ENCODE measurements at regions not wholly inside any gene's neighbourhood (a gene's known extent, or its start where the extent isn't known, plus 50 kb on each side); places are given as distances from the start of the nearest gene placed in this dataset.

DNA sequence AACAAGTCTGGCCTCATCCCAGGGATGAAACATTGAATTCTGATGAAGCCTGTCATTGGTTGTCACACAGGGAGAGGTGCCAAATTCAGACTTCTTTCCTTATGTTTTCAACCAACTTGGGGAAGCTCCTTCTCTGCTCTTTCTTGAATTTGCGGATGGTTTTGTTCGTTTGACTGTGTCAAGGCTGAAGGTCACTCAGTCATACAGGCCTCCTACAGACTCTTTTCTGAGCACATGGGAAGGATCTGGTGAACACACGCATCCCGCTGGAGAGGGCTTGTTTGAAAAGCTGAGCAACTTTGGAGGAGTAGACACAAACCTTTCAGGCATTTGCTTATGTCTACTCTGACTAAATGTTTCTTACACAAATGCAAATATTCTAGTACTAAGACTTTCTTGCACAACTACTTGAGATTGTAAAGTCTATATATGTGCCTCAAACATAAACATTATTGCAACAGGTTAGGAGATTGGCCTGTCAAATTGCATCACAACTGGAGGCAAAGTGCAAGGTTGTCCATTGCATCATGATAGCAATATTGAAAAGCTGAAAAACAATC is 151.5 kb upstream of the NR3C1 start:
- no peak for DNase-seq

DNA sequence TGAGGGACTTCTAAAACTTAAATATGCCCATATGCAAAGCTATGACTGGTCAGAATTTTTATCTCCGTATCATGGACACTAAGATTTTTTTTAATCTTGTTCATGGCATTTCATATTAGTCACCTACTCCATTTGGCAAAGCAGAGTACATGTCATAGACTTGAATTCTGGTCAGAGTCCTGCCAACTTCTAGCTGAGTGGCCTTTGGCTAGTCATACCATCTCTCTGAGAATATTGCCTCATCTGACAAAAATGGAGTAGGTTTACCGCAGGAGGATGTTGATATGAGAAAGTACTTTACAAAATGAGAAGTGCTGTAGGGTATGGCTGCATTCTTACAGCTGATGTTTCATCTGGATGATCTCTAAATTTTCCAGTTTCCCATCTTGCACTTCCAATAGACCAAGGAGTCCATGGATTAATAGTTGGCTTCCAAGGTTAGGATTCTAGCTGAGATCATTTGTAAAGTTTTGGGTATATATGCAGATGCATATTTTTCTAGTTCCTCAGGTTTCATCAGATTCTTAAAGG is 150.8 kb upstream of the NR3C1 start:
- DNase-seq, result no peak

DNA sequence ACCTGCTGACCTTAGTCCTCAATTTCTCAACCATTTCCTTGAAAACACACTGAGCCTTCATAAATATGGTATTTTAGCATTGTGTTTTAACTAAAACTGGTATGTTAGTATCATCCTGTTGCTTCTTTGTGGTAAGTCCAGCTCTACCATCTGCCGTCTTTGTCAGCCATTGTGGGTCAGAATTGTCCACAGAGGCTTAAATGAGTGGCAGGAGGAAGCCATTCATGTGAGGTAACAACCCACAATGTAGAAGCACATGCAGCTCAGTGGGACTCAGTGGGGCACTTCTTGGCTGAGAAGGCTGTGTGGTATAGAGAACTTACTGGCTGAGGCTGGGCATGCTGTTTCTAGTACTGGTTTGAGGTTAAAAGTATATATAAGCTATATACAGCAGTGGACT is 149.2 kb upstream of the NR3C1 start:
- DNase-seq, result no peak

DNA sequence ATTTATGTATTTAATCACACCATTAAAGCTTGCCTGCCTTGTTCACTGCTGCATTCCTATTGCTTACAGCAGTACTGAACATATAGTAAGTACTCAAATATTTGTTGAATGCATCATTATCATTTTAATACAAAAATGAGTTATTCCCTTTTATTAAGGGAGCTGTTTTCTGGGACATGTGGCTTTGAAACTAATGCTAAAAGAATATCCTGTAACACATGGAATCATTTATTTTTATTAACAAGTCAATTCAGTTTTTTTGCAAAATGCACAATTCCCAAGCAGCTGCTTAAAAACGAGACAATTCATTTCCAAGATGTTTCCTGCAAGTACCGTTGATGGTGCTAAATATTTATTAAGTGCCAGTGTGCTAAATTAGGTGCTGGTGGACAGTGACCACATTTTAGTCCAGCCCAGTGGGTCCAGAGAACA is 148.3 kb upstream of the NR3C1 start:
- no peak for DNase-seq

DNA sequence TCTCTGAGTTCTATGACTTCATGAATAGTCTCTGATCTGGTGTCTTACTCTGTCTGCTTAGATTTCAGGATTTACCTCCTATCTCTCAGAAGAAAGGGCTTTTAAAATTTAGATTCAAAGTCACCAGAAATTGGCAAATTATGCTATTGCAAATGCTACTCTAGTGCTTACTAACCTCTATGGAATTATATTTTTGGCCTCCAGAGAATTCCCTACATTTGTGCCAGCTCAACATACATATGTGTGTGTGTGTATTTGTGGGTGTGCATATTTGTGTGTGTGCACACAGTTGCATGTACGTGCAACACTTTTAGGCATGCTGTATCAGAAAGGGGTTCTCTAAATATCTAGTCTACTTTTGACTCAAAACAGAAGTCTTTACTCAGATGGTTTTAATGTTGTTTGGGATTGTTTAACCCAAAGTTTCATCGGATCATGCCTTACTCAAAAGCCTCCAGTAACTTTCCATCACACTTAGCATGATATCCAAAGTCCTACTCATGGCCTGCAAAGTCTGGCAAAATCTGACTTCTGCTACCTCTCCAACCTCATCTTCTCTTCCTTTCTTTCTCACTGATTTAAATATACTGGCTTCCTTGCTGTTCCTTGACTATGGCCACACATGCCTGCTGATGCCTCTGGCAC is 147.6 kb upstream of the NR3C1 start:
- DNase-seq, result no peak

DNA sequence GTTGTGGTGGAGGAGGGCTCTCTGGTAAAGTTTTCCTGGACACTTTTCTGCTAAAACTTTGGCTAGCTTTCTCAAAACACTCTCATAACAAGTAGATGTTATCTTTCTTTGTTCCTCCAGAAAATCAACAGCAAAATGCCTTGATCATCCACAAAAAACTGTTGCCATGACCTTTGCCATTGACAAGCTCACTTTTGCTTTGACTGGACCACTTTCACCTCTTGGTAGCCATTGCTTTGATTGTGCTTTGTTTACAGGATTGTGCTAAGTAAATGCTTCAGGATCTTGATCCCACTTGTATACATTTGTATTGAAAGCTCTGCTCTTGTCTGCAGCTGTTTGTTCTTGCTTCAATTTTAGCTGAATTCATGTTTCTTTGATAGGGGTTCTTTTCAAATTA is 143.9 kb upstream of the NR3C1 start:
- no peak for DNase-seq

DNA sequence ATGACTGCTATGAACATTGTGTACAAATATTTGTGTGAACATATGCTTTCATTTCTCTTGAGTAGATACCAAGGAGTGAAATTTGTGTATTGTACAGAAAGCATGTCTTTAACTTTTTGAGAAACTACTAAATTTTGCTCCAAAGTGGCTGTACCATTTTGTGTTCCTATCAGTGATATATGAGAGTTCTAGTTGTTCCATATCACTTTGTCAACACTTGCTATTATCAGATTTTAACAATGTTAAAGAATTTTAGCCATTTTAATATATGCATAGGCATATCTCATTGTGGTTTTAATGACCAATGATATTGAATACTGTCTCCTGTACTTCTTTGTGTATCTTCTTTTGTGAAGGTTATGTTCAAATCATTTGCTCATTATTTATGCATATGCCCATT is 142.9 kb upstream of the NR3C1 start:
- no peak for DNase-seq

DNA sequence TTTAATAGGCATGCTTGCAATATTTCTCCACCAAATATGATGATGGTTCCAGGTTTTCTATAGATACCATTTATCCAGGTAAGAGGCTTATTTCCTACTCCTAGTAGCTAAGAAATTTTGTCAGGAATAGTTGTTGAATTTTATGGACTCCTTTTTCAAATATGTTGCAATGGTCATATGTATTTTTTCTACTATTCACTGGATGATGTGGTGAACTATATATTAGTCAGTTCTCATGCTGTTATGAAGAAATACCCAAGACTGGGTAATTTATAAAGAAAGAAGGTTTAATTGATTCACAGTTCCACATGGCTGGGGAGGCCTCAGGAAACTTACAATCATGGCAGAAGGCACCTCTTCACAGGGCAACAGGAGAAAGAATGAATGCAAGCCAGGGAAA is 141.1 kb upstream of the NR3C1 start:
- no peak for DNase-seq

DNA sequence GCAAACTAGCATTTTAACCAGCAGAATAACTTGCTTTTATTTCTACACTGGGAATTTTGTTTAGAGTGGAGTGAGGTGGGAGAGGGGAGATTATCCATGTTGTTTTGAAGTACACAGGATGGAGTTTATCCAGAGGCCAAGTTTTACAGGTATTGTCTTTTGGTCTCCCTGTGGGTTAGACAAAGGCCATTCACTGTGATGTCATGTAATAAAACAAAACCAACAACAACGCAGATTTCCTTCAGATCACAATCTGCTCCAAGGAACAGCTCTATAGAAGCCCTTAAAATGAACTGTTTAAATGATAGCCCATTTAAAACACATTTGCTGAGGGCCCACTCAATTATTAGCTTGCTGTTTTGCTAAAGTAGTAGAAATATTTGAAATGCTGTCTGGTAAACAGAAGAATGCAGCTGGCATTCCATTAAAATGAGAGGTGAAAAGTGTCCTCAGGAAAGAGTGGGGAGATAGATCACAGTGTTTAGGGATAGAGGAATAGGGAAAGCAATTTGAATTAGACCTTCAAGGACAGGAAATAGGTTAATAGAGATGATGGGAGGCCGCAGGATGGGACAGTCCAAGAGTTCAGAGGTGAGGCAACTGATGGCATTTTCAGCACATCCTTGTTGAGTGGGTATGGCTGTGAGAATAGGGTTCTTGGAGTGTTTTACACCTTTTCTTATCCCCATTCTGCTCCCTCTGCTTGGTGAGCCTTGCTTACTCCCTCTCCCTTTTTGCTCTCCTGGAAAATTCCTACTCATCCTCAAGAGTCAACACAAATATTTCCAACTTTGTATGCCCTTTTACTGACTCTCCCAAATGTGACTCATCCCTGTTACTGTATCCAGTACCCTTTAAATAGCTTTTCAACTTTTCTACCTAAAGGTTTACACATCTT is 140.1 kb upstream of the NR3C1 start:
- no peak for DNase-seq

DNA sequence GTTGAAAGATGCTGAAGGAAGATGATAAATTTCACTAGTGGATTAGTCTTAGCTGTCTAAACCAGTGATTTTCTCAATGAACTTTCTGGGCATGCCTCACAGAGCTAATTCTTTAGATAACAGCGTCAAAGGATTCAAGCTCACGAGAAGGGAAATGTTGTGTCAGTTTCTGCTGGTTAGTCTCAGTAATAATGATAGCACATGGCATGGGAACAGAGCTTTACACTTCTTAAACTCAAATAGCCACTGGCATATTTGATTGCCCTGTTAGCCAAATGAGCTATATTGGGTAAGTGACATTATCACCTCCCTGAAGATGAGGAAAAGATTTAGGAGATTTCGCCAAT is 139.3 kb upstream of the NR3C1 start:
- DNase-seq, result no peak

DNA sequence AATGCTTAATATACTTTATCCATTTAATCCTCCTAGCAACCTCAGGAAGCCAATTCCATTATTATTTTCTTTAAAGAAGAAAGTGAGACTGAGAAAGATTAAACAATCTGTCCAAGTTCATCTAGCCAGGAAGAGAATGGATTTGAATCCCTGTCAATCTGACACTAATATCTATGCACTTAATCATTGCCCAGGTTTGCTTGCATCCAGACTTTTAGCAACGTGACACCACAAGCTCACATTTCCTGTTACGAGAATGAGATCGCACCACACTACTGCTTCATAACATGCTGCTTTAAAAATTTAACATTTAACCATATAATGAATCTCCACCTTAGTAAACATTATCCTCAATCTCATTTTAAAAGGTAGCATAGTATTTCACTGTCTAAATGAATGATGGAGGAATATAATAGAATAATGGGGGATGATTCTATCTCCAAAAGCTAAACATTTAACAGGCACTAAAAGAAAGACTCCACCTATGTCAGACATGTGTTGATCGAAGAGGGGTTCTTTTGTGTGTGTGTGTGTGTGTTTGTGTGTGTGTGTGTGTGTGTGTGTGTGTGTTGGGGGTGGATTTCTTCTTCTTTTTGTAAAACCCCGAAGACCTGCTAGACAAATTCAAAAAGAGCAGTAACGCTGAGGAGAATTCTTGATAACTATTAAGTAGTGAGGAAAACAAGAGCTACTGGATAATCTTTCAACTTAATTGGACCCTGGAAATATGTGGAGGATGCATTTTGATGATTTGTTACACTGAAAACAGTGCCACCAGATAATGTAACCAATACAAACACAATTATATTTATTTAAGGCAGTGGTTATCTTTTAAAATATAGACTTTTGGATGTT is 138.7 kb upstream of the NR3C1 start:
- DNase-seq, result no peak

DNA sequence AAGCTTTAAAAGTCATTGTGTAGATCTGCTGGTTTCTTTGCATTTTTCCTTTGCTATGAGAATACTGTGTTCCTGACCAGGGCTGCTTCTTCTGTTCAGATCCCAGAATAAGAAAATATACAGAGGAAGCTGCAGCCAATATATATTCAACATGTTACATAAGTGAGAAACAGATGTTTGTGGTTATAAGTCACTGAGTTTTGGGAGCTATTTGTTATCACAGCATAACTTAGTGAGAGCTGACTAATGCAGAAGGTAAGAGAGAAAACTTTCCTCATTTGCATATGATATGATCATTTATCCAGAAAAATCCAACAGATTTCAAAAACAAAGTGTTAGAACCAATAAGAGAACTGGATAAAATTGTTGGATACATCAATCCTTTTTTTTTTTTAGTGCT is 136.3 kb upstream of the NR3C1 start:
- no peak for DNase-seq

DNA sequence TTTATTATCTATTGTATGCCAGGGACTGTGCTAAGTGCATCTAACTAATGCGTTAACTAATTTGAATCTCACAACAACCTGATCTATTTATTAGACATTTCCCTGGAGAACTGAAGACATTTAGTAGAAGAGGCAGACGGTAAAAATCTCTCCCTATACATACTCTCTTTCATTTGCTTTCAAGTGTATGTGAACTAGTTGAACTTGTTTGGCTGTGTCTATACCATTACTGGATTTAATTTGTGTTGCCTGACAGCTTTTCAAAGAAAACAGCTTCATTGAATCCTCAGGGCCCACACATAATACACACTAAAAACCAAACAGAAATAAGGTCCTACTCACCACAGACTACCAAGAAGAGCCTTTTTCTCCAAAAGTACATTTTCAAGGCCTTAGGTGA is 133.6 kb upstream of the NR3C1 start:
- no peak for DNase-seq

DNA sequence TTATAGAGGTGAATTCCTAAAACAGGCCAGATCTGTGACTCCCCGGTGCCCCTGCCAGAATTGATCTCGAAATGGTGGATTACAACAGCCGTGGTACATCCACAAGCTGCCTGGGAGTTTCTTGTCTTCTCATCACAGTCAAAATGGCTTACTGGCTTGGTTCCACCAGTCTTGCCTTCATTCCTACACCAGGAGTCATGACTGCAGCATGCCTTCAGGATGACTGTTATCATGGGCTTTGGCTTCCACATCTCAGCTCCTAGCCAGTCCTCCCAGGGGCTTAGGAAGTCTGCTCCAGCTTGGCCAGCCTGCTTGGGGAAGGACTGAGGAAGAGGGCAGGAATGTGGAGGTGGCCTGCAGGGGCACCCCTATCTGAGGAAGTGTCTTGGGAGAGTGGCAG is 132.9 kb upstream of the NR3C1 start:
- no peak for DNase-seq

DNA sequence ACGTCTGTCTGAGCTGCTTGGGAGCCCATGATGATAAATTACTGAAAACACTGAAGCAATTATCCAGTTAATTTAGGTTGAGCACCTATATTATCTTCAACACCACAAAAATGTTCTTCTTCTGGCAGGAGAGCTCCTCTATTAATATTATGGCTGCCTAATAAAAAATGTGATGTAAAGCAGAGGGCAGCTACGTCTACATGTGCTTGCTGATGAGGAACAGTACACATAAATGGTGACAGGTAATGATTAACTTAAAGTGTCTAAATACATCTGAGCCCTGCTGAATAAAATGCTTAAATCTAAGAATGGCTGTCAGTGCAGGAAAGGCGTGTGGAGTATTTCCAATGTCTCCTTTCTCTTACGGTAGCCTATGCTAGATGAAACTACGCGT is 131.3 kb upstream of the NR3C1 start:
- DNase-seq, result no peak

DNA sequence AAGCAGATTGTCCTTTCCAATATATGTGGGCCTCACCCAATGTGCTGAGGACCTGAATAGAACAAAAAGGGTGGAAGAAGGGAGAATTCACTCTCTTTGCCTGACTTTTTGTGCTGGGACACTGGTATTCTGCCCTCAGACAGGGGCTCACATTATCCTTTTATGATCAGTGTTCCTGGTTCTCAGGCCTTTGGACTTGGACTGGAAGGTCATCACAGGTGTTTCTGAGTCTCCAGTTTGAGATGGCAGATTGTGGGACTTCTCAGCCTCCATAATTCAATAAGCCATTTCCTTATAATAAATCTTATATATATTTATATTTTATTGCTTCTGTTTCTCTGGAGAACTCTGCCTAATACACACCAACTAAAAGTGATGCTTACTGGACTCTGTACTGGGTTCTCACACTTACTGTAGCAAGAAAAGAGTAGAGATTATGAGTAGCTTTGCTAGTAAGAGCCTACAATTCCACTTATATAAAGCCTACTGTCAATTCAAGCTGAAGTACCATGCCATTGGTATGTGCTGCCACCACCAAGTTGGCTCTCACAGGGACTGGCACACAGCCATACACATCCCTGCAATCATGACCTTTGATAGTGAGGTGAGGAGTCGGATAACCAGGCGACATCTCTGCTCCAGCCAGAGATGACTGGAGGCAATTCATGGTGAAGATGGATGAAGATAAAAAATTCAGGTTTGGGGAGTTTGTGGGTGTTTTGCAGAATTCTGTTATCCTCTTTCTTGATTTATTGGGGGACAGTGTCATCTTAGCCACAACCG is 130.7 kb upstream of the NR3C1 start:
- DNase-seq, result no peak

DNA sequence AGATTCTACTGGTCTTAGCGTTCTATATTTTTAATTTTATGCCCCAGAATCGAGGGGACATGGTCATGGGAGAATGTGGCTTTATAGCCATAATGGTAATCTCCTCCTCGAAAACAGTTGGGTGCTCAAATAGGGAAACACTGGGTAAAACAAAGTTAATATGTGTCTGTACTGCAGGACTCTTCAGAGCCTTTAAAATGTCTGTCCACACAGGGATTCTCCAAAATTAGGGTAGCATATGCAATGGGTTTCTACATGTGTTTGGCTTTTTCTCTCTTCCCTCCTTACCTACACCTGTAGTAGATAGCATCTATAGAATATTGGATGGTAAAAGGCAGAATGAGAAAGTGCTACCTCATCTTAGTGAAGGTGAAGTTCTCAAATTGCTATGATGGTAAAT is 130.0 kb upstream of the NR3C1 start:
- DNase-seq, result no peak

DNA sequence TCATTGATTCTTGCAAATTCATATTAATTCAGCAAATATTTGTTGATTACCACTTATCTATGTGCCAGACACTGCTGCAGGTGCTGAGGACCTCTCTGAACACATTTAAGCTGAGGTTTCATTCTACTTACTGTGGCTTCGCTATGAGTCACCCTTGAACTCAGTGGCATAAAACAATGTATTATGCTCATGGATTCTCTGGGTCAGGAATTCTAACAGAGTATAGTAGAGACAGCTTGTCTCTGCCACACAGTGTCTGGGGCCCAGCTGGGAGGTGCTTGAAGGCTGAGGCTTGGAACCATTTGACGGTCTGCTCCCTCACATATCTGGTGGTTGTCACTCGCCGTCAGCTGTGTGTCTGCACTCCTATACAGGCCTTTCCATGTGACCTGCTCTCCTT is 124.3 kb upstream of the NR3C1 start:
- no peak for DNase-seq

DNA sequence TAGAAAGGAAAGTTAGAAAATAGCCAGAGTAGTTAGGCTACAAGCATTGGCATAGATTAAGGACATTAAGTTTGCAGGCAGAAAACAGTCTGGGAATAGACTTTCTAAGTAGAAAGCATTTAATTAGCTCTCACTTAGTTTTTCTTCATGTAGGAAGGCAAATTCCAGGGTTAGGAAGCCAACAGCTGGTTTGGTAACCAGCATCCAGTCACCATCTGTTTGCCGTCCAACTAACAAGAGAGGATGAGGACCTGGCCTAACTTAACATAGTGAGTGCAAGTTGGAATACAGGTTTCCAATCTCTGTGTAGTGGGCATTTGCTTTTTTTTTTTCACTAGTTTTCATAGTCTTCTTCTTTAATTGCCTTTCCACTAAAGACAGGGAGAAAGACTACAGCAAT is 121.7 kb upstream of the NR3C1 start:
- no peak for DNase-seq

DNA sequence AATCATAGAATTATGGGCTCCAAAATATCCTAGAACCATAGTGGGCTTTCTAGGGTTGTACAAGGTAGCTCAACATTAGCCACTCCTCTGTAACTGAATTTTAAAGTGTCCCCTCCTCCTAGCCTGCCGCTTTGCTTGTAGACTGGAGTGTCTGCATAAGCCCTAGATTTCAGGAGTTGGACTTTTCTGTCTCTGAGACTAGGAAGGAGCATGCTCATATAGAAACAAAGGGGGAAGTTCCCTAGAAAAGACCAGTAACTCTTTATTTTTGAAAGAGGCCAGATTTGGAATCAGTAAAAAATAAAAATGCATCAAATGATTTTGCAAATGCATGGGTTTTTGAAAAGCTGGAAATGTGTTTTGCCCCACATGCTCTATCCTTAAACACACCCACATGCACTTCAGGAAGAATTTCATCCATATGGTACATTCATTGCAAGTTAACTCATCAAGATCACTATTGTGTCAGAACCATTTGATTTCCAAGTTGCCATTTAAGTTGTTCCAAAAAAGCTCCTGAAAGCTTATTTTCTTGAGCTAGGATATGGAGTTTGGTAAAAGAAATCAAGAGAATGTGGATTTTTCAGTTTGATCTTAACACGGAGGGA is 121.0 kb upstream of the NR3C1 start:
- DNase-seq, result no peak

DNA sequence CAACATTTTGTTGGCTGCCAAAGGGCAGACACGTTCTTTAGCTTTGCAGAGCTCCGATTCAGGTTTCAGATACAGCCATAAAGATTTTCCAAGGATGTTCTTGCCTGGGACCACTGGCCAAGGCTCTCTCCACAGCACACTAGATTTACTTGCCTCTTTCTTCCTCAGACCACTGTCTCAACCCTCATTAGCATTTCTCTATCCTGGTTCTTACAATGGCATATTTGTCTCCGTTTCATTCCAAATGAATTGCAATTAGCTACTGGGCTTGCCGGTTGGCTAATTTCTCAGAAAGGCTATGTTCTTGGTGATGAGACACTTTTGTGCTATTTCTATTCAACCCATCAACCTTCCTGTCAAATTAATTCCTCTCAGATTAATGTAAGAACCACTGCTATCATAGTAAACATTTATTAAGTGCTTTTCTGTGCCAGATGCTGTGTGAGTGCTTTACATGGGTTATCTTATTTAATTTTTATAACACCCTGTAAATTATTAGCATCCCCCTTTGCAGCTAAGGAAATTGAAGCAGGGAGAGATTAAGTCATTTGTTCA is 118.4 kb upstream of the NR3C1 start:
- DNase-seq, result no peak

DNA sequence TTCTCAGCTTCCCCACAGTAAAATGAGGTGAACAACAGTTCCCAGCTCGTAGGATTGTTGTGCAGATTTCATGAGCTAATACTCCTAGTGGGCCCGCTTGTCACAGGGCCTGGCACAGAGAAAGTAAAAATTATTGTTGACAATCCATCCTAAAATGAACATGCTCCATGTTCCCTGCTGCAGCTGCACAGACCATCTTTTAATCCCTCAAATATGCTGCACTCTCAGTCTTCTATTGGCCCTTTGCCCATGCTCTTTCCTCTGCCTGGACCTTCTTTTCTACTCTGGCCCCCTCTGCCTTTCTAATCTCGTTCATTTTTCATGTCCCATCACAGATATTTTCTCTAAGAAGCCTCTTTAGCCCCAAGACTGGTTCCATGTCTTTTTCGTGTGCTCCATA is 117.7 kb upstream of the NR3C1 start:
- DNase-seq, result no peak
